ENCODE measurements at regions not wholly inside any gene's neighbourhood (a gene's known extent, or its start where the extent isn't known, plus 50 kb on each side); places are given as distances from the start of the nearest gene placed in this dataset.
"Not testable (repeated sequence)": the region's sequence is repeated elsewhere in the genome, so short reads cannot be mapped to it uniquely, and the experiment has no call there.

DNA sequence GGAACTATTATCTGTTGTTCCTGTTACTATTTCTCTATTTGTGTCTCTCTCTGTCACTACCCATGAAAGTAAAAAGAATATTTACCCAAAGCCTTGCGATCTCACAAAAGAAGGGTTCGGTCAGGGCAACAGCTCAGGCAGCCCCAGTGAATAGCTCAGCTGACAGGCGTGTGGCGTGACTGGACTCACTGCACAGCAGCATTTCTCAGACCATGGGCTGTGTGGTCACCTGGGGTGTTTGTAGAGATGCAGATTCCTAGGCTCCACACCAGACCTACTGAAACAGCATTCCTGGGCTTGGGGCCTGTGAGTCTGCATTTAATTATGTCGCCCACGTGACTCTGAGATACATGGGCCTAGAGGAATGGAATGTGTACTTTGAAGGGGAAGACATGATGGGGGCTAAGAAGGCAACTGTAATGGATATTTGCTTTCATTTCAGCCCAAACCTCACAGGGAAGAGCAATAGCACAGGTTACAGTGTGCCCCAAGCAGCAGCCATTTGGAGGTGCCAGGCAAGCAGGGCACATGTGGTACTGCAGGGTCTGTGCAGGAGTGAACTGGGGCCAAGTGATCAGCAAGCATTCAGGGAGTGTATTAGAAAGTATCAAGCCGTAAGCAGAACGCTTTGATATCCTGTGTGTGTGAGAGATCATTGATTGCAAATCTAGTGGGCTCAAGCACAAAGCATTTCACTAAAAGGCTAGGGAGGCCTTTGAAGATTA, 90.4 kb upstream of the RBMS1 start:
- DNase-seq (ENCODE audit: low spot score): no peak

DNA sequence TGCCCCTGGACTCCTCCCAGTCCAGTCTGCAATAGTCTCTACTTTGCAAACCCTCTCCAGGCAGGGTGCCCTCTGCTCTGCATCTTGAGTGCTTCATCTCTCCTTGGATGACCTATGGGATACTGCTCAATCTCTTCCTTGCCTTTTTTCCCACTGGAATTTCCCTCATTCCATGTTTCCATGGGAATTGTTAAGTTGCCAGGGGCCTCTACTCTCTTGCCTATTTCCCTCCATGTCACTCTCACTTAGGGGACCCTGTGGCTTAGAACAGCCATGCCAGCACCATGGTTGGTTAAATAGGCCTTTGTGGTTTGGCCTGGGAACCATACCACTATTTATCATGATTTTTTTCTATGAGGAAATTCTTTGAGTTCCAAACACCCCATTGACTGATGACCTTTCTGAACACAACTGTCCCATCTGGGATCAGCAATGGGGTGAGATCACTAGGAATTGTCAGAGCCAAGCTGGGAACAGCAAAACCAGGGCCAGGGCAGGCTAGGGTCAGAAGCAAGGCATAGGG, 91.4 kb upstream of the RBMS1 start:
- no peak for DNase-seq (ENCODE audit: low spot score)

DNA sequence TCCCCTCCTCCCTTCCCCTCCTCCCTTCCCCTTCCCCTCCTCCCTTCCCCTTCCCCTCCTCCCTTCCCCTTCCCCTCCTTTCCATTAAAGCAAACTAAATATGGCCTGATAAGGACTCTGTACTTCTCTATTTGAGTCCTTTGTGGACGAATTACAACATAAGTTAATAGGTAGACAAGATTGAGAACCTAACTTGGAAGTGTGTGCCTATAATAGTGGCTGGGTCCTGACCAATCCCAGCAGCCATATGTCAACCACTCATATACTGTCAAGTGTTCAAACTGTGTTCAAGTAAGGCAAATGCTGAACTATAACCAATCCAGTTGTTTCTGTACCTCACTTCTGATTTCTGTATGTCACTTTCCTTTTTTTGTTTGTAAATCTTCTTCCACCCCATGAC, 97.1 kb upstream of the RBMS1 start:
- DNase-seq (ENCODE audit: low spot score): no peak

DNA sequence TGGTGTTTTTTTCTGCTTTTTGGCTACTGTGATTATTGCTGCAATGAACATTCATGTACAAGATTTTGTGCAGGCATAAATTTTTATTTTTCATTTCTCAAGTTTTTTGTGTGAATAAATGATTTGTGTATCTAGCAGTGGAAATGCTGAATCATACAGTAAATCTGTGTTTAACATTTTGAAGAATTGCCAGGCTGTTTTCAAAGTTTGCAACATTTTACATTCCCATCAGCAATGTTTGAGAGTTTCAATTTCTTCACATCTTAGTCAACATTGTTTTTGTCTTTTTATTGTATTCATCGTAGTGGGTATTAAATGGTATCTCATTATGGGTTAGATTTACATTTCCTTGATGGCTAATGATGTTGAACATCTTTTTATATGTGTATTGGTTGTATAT, 98.8 kb upstream of the RBMS1 start:
- no peak for DNase-seq (ENCODE audit: low spot score)

DNA sequence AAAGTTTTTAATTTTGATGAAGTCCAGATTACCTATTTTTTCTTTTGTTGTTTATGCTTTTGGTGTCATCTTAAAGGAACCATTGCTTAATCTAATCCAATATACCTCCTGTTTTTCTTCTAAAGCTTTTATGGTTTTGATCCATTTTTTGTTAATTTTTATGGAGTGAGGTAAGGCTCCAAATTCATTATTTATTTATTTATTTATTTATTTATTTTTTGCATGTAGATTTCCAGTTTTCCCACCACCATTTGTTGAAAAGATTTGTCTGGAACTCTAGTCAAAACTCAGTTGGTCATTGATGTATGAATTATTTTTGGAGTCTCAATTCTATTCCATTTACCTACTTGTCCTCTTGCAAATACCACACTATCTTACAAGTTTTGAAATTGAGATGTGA, 99.4 kb upstream of the RBMS1 start:
- no peak for DNase-seq (ENCODE audit: low spot score)

DNA sequence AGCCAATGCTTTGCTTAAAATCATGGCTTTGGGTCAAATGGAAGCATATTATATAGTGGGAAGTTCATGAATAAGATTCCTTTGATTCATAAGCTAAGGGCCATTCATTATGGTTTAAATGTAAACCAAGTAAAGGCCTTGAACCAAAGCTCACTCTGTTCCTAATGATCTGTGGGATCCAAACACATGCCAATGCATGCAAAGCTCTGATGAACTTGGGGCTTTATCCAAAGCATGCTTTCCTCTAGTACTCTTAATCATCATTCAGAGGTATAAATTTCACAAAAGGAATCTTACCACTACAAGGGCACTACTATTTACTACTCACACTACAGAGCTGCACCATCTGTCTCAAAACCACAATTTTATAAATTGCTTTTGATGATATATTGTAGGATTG, 102.8 kb upstream of the RBMS1 start:
- no peak for DNase-seq (ENCODE audit: low spot score)

DNA sequence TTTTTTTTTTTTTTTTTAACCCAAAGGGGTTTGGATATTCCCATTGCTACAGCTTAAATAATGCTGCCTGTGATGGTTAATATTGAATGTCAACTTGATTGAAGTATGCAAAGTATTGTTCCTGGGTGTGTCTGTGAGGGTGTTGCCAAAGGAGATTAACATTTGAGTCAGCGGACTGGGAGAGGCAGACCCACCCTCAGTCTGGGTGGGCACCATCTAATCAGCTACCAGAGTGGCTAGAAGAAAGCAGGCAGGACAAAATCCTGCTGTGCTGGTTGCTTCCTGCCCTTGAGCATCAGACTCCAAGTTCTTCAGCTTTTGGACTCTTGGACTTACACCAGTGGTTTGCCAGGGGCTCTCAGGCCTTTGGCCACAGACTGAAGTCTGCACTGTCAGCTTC, 106.8 kb upstream of the RBMS1 start:
- DNase-seq (ENCODE audit: low spot score): not testable (repeated sequence)

DNA sequence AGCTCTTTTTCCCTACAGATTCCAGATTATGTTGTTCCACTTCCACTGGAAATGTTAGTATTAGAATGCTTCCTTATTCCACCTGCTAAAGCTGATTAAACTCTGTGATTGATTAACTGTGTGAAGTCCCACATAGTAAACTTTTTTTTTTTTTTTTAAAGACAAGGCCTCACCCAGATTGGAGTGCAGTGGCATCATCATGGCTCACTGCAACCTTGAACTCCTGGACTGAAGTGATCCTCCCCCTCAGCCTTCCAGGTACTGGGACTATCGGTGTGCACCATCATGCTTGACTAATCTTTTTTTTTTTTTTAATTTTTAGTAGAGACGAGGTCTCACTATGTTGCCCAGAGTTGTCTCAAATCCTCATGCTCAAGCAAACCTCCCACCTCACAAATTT, 108.5 kb upstream of the RBMS1 start:
- DNase-seq (ENCODE audit: low spot score): no peak

DNA sequence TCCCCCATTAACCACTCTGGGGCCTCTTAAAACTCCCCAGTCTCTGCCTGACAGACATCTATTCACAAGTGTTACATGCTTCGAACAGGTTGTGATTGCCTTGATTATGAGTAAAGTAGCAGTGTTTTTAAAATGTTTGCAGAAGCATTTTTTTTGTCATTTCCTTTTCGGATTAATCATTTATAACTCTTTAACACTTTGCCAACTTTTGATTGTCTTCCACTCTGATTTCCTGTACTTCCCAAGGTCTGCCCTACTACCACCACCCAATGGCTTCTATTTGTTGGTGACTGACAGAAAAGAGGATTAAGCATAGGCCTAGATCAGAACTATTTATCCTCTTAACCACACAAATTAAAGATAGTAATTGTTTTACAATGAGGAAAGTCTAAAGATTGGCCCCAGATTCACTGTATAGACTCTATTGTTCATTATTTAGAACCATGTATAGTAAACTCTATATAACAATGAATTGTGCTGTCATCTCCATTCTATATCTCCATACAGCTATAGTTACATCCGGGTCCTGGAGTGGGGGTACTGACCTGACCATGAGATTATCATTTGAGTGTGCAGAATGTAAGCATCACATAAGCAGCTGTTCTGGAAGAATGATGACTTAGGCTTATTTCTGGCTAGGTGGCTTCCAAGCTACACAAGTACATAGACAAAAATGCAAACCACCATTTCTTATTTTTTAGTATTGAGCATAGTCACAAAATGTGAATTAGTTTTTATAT, 110.3 kb upstream of the RBMS1 start:
- no peak for DNase-seq (ENCODE audit: low spot score)

DNA sequence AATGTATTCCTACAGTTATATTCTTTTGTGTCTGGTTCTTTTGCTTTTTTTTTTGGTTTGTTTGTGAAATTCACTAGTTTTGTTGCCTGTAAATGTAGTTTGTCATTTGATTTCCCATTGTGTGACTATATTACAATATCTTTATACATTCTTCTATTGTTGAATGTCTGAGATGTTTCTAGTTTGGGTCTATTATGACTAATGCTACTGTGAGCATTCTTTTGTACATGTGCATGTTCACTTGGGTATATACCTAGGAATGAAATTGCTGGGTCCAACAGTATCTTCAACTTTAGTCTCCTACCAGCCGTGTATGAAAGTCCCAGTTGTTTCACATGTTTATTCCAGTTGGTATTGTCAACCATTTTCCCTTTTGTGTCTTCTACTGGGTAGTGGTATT, 112.7 kb upstream of the RBMS1 start:
- DNase-seq (ENCODE audit: low spot score): no peak

DNA sequence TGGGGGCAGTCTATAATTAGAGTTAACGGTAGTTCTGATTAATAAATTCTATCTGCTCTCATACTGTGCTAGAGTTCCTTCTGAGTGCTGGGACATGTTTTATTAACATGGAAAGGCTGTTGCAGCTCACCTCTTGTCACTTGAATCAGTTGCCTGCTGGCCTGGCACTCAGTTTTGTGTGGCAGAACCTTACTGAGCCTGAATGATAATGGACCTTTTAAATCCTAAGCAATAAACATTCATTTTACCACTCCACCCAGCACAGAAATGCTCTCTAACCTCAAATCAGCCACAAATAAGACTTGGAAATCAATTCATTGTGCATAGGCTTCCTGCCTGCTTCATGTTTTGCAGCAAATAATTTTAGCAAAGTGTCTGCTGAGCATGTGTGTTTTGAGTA, 115.0 kb upstream of the RBMS1 start:
- DNase-seq (ENCODE audit: low spot score): no peak

DNA sequence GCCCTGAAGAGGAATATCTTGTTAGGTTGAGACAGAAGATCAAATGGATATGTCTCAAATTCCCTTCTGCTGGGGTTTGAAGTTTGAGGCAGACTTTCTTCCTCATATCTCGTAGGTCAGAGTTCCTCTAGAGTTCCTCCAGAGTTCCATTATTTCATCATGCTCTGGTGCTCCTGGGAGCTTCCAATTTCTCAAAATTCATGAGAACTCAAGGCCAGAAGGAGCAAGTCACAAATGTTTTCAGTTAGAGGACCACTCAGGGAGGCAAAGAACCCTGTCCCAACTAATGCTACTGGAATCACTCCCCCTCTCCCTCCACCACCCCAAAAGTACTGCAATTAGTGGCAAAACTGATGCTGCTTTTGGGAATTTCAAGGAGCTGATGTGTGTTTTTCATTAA, 115.7 kb upstream of the RBMS1 start:
- no peak for DNase-seq (ENCODE audit: low spot score)

DNA sequence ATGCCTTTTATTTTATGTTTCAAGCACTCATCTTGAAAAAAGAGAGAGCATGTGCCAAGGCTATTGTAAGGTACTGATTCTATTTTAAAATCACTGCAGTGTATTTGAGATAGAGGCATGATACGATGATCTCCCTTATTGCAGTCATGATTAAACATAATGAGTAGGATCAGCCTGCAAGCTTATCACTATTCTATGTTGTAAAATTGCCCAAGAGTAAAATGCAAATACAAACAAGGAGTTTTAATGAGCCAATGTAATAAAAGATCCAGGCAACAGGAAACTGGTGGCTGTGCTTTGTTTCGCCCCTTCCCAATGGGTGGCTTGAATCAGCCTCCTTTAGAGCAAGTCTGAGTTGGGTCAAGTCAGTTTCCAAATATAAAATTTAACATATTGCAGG, 116.4 kb upstream of the RBMS1 start:
- no peak for DNase-seq (ENCODE audit: low spot score)

DNA sequence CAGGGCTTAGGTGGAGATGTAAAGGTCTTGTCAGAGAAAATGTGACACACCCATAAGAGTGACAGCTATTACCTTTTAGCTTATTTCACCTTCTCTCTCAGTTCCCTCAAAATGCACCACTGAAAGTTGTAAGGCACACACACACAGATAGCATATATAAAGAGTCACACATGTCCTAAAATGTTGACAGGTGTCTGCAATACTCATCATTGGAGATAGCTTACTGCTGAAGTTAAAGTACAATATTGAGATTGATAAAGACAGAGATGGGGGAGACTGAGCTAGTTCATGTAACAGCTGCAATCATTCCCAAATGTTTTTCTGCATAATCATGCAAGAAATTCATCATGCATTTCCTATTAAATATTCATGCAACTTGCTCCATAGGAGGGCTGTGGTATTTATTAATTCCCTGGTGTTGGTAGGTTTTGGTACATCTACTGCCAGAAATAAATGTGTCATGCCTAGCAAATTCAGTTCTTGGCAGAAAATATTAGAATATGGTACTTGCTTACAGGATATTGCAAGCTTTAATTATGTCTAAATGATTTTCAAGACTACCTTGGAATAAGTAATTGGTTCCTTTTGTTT, 118.8 kb upstream of the RBMS1 start:
- no peak for DNase-seq (ENCODE audit: low spot score)

DNA sequence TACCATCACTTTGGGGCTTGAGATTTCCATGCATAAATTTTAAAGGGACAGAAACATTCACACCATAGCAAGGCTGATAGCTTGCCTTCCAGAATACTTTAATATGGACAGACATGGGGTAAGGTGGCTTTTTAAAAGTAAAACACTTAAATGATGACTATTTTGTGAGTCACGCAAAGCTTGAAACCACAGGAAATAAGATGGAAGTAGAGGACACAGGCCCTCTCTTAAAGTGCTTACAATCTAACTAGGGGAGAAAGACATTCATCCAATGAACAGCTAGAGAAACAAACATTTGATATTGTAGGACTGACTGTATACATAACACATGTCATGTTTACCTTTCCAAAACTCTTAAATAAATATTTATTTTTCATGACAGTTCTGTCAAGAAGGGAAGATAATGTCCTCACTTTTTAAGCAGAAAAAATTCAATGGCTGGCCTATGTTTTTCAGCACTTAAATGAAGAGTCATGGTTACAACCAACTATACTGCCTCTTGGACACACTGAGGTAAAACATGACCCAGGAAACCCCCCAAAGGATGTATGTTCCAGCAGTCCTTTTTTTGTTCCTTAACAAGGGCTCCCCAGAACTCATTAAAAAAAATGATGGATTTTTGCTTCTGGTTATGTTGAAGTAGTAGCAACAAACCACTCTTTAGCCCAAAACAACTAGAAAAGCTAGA, 120.0 kb upstream of the RBMS1 start:
- no peak for DNase-seq (ENCODE audit: low spot score)

DNA sequence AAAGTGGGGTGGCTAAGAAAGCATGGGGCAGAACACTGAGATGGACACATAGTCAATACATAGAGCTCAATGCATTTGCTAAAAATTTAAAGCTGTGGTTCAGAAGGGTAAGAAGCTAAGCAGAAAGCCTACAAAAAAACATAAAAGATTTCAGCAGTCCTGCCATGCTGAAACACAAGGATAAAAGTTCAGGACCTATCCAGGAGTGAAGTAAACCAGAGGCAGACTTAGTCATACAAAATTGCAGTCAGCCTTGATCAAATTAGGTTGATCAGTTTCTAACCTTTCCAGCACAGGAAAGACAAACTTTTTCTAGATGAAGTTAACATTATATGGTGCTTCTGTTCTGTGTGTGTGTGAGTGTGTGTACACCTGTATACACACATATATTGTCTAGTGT, 120.8 kb upstream of the RBMS1 start:
- DNase-seq (ENCODE audit: low spot score): no peak

DNA sequence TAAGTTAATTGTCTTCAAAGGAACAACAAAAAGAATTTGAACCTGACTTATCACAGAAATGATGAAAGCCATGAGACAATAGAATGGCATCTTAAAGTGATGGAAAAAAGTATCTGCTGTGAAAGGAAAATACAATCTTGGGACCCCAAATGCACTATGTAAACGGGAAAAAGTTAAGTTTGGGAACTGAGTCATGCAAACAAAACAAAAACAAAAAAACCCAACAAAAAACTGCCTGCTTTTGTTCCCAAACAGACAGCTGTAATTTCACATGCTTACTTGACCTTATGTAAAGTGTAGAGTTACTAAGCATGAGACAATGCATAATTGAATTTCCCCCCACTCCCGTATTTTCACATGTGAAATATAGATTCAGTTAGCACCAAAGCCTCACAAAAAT, 122.1 kb upstream of the RBMS1 start:
- no peak for DNase-seq (ENCODE audit: low spot score)

DNA sequence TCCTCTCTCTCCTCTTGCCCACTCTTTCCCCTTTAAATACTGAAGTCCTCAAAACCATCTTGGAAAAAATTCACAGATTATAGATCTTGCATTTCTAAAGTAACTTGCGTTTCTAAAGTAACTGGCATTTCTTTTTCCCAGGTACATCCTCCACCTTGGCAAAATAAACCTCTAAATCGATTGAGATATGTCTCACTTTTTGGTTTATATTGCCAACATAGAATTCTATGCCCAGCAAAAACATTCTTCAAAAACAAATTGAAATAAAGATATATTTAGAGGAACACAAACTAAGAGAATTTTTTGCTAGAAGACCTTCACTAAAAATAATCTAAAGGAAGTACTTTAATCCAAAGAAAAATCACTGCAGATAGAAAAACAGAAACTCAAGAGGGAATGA, 122.5 kb upstream of the RBMS1 start:
- DNase-seq (ENCODE audit: low spot score): no peak

DNA sequence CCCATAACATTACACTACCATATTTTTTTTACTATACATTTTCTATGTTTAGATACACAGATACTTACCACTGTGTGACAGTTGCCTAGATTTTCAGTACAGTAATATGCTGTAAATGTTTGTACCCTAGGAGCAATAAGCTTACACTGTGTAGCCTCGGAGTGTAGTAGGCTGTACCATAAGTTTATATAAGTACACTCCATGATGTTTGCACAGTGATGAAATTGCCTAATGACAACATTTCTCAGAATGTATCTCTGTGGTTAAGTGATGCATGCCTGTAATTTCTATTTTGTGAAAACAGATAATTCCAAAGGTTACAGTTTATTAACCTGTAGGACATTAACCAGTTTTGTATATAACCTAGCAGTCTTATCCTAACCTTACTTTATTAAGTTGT, 128.1 kb upstream of the RBMS1 start:
- no peak for DNase-seq (ENCODE audit: low spot score)

DNA sequence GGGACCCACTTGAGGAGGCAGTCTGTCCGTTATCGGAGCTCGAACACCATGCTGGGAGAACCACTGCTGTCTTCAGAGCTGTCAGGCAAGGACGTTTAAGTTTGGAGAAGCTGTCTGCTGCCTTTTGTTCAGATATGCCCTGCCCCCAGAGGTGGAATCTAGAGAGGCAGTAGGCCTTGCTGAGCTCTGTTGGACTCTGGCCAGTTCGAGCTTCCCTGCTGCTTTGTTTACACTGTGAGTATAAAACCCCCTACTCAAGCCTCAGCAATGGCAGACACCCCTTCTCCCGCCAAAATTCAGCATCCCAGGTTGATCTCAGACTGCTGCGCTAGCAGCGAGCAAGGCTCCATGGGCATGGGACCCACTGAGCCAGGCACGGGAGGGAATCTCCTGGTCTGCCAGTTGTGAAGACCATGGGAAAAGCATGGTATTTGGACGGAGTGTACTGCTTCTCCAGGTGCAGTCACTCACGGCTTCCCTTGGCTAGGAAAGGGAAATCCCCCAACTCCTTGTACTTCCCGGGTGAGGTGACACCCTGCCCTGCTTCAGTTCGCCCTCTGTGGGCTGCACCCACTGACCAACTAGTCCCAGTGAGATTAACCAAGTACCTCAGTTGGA, 134.5 kb upstream of the RBMS1 start:
- DNase-seq (ENCODE audit: low spot score): not testable (repeated sequence)

DNA sequence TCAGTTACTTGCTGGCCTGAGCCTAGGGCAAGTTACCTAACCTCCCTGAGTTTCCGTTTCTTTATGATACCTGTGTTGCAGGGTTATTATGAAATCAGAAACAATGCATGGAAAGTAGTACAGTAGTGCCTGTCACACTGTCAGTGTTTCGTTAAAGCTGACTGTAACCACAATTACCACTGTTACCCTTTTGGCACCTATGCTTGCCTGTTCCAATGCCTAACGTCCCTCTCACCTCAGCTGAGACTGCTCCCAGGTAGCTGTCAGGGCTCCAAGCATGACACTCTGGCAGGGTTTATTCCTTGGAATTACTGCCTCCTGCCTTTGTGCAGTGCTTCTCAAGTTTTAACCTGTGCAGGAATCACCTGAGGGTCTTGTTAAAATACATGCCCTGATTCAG, 135.2 kb upstream of the RBMS1 start:
- DNase-seq (ENCODE audit: low spot score): no peak
